ENCODE measurements at regions not wholly inside any gene's neighbourhood (a gene's known extent, or its start where the extent isn't known, plus 50 kb on each side); places are given as distances from the start of the nearest gene placed in this dataset.

- Histone ChIP-seq H3K4me3 (ENCODE audit: low read depth, low read length) (no peak overlapping the region), H3K27me3 (ENCODE audit: control insufficient read depth, insufficient read depth, low read length) (no peaks in the 10 kb centered on the region), H3K36me3 (ENCODE audit: control insufficient read depth, insufficient read depth, low read length) (no peaks in the 10 kb centered on the region)
- ChIA-PET POLR2A (no interaction called here), CTCF (no interaction called here)
- no peak for TF ChIP-seq CTCF (IDR thresholded peaks at IDR 0.05; ENCODE audit: insufficient read depth, low read depth, low read length)
- no peak for DNase-seq (ENCODE audit: low read depth)
Observed at GRCh38 chrX:115940348-115940747, 230.2 kb upstream of the AGTR2 start.

- DNase-seq (ENCODE audit: low read depth) = no peak
- H3K4me3 ChIP-seq (ENCODE audit: low read depth, low read length) = no peak overlapping the region
- CTCF ChIA-PET = interaction anchor here (0.6 kb wide), 1 partner anchor 10 kb away, joined by 3 read pairs; no protein-coding TSS in a partner anchor
- POLR2A ChIA-PET = no interaction called here
- no peaks in the 10 kb centered on the region for H3K27me3 ChIP-seq (ENCODE audit: control insufficient read depth, insufficient read depth, low read length)
- no peaks in the 10 kb centered on the region for H3K36me3 ChIP-seq (ENCODE audit: control insufficient read depth, insufficient read depth, low read length)
- no peak for TF ChIP-seq CTCF (IDR thresholded peaks at IDR 0.05; ENCODE audit: insufficient read depth, low read depth, low read length)
Observed at GRCh38 chrX:115940888-115941332, 229.6 kb upstream of the AGTR2 start.

GRCh38 chrX:115941388-115941787 lies 229.2 kb upstream of the AGTR2 start:
- CTCF ChIA-PET = interaction anchor here (0.6 kb wide), 1 partner anchor 10 kb away, joined by 3 read pairs; no protein-coding TSS in a partner anchor
- POLR2A ChIA-PET = no interaction called here
- no peak overlapping the region for H3K4me3 ChIP-seq (ENCODE audit: low read depth, low read length)

GRCh38 chrX:115946059-115946458 lies 224.5 kb upstream of the AGTR2 start:
- Histone ChIP-seq H3K4me3 (ENCODE audit: low read depth, low read length) (no peak overlapping the region), H3K36me3 (ENCODE audit: control insufficient read depth, insufficient read depth, low read length) (no peaks in the 10 kb centered on the region), H3K27me3 (ENCODE audit: control insufficient read depth, insufficient read depth, low read length) (no peaks in the 10 kb centered on the region)
- no peak for DNase-seq (ENCODE audit: low read depth)
- CTCF ChIA-PET = no interaction called here
- no peak for TF ChIP-seq CTCF (IDR thresholded peaks at IDR 0.05; ENCODE audit: insufficient read depth, low read depth, low read length)
- POLR2A ChIA-PET = no interaction called here

More at GRCh38 chrX:115941388-115941787, 229.2 kb upstream of the AGTR2 start:
- DNase-seq (ENCODE audit: low read depth) = no peak
- TF ChIP-seq CTCF (IDR thresholded peaks at IDR 0.05; ENCODE audit: insufficient read depth, low read depth, low read length) = no peak
- Histone ChIP-seq H3K27me3 (ENCODE audit: control insufficient read depth, insufficient read depth, low read length) (no peaks in the 10 kb centered on the region), H3K36me3 (ENCODE audit: control insufficient read depth, insufficient read depth, low read length) (no peaks in the 10 kb centered on the region)

- CTCF ChIA-PET = no interaction called here
- POLR2A ChIA-PET = no interaction called here
- no peak for TF ChIP-seq CTCF (IDR thresholded peaks at IDR 0.05; ENCODE audit: insufficient read depth, low read depth, low read length)
Observed at GRCh38 chrX:115948018-115948923, 222.3 kb upstream of the AGTR2 start.

More at GRCh38 chrX:115948018-115948923, 222.3 kb upstream of the AGTR2 start:
- Histone ChIP-seq H3K27me3 (ENCODE audit: control insufficient read depth, insufficient read depth, low read length) (no peaks in the 10 kb centered on the region), H3K4me3 (ENCODE audit: low read depth, low read length) (no peak overlapping the region), H3K36me3 (ENCODE audit: control insufficient read depth, insufficient read depth, low read length) (no peaks in the 10 kb centered on the region)
- DNase-seq (ENCODE audit: low read depth) = no peak
